ENCODE measurements at regions not wholly inside any gene's neighbourhood (a gene's known extent, or its start where the extent isn't known, plus 50 kb on each side); places are given as distances from the start of the nearest gene placed in this dataset.

GRCh38 chr3:107969994-107970819 is 120.6 kb downstream of the CD47 start:
- ATAC-seq, result peak; percentile 84

- no peak for ATAC-seq
Measured at GRCh38 chr3:107969525-107969924, 121.3 kb downstream of the CD47 start.

- no peak for ATAC-seq
Measured at GRCh38 chr3:107966276-107966675, 124.6 kb downstream of the CD47 start.

GRCh38 chr3:107965136-107965655 is 125.6 kb downstream of the CD47 start:
- ATAC-seq, result no peak

GRCh38 chr3:107963581-107963980 is 127.2 kb downstream of the CD47 start:
- ATAC-seq, result no peak

- ATAC-seq, result peak; percentile 51
Measured at GRCh38 chr3:107962946-107963345, 127.9 kb downstream of the CD47 start.

- no peak for ATAC-seq
Measured at GRCh38 chr3:107962037-107962436, 128.8 kb downstream of the CD47 start.

GRCh38 chr3:107959550-107960154 is 131.2 kb downstream of the CD47 start:
- no peak for ATAC-seq

- no peak for ATAC-seq
Measured at GRCh38 chr3:107958146-107958545, 132.7 kb downstream of the CD47 start.

- peak; percentile 42 for ATAC-seq
Measured at GRCh38 chr3:107956991-107957900, 133.6 kb downstream of the CD47 start.

GRCh38 chr3:107954845-107955244 is 136.0 kb downstream of the CD47 start:
- no peak for ATAC-seq

- no peak for ATAC-seq
Measured at GRCh38 chr3:107953722-107954121, 137.1 kb downstream of the CD47 start.

- ATAC-seq, result no peak
Measured at GRCh38 chr3:107951126-107951525, 139.7 kb downstream of the CD47 start.

GRCh38 chr3:107950417-107950816 is 140.4 kb downstream of the CD47 start:
- ATAC-seq, result no peak

GRCh38 chr3:107949394-107949970 is 141.3 kb downstream of the CD47 start:
- no peak for ATAC-seq

GRCh38 chr3:107947203-107947602 is 143.6 kb downstream of the CD47 start:
- ATAC-seq, result no peak

GRCh38 chr3:107946700-107947099 is 144.1 kb downstream of the CD47 start:
- ATAC-seq, result no peak

GRCh38 chr3:107945417-107946094 is 145.3 kb downstream of the CD47 start:
- ATAC-seq, result peak; percentile 29

GRCh38 chr3:107943786-107944523 is 146.9 kb downstream of the CD47 start:
- ATAC-seq, result peak; percentile 12

GRCh38 chr3:107942951-107943749 is 147.7 kb downstream of the CD47 start:
- ATAC-seq, result no peak
